Ovary (tissue), 7 donors: ENCODE measurements at regions not wholly inside any gene's neighbourhood (a gene's known extent, or its start where the extent isn't known, plus 50 kb on each side); places are given as distances from the start of the nearest gene placed in this dataset.

Source experiments
- DNase-seq, 5 donors: peaks; one replicate each; pipeline ENCODE4 v3.0.0-alpha.2; 2019 to 2020
- H3K27ac ChIP-seq, 2 donors: fragments of 200-600 bp; one replicate each; pipeline versions ENCODE4 v1.5.1 to v1.8.0; 2019 to 2022
- H3K27me3 ChIP-seq: fragments of 200-600 bp; one replicate; pipeline ENCODE4 v1.8.0; 2022
- H3K36me3 ChIP-seq: fragments of 200-600 bp; sonication (generic); one replicate; pipeline ENCODE4 v1.5.1; 2019
- H3K4me1 ChIP-seq: one replicate; pipeline ENCODE4 v1.8.1; 2013; ENCODE audit warnings: mild to moderate bottlenecking, moderate library complexity; ENCODE audit not compliant: insufficient read depth
- H3K4me3 ChIP-seq: fragments of 200-600 bp; sonication (generic); one replicate; pipeline ENCODE4 v1.5.1; 2017
- H3K9me3 ChIP-seq, 2 donors: fragments of 200-600 bp in 1 of 2; sonication (generic) in 1 of 2; one replicate each; pipeline versions ENCODE4 v1.5.1 to v1.8.1; 2013 to 2019; ENCODE audit warnings: mild to moderate bottlenecking in 1 of 2, moderate library complexity in 1 of 2
- EP300 ChIP-seq: sonication (generic); formaldehyde crosslinking; IDR thresholded peaks from one replicate; pipeline ENCODE4 v1.6.1; 2017; ENCODE audit warnings: antibody characterized with exemption
- POLR2A ChIP-seq: fragments of 450-650 bp; IDR thresholded peaks from one replicate; pipeline ENCODE4 v1.6.1; 2017; ENCODE audit warnings: antibody characterized with exemption, mild to moderate bottlenecking, moderate library complexity
- WGBS, 3 donors: extraction: QIAGEN DNeasy Blood & Tissue Kit in 1 of 3; methylation state at CpG; one replicate each; pipeline versions ENCODE4 v1.1.5 to v1.1.7; 2013 to 2017; 5-methylcytosine and 5-hydroxymethylcytosine counted together
- intact Hi-C, 4 donors: fragments of 100-400 bp; cut with DNase I; formaldehyde crosslinking; loops; one replicate each; pipeline versions ENCODE4 v1.11.0 to v1.15.1; 2022 to 2023
- TF ChIP-seq, protein P1 (sequence below), 3 donors: fragments of 450-650 bp in 2 of 3; fragments of 200-600 bp in 1 of 3; IDR thresholded peaks; one replicate each; pipeline versions ENCODE4 v1.5.1 to v1.8.0; 2016 to 2022; ENCODE audit warnings: antibody characterized with exemption in 3 of 3, mild to moderate bottlenecking in 1 of 3
- donor health status: DM: no; HTN: no; CAD: no; lungs with moderate emphysema.
- donor health status: DM: no; HTN: no; CAD: no.
- donor health status: Bipolar disorder and iron deficiency.
- donor health status: DM: no; HTN: no; CAD: no.
- donor health status: DM: yes; HTN: yes; CAD: no.

DNA sequence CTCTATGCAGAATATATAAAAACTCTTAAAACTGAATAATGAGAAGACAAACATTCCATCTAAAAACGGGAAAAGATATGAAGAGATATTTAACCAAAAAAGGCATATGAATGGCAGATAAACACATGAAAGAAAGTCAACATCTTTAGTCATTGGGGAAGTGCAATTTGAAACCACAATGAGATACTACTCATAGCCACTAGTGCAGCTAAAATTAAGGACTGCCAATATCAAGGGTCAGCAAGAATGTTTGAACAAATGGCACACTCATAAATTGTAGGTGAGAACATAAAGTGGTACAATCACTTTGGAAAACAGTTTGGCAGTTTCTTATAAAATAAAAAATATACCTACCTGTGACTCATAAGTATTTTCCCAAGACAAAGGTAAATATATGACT, 534.9 kb upstream of the DIPK2B start:
- 28 to 36% (median 29%) methylated on average over 1 of the region's 1 CpG for WGBS, 3 donors
- intact Hi-C loops, result no loop called here
- no peaks in the 10 kb centered on the region for H3K36me3 ChIP-seq
- no peaks in the 10 kb centered on the region for H3K9me3 ChIP-seq
- H3K4me3 ChIP-seq, result no peak overlapping the region
- no peak overlapping the region for H3K27ac ChIP-seq
- TF ChIP-seq, protein P1, sequence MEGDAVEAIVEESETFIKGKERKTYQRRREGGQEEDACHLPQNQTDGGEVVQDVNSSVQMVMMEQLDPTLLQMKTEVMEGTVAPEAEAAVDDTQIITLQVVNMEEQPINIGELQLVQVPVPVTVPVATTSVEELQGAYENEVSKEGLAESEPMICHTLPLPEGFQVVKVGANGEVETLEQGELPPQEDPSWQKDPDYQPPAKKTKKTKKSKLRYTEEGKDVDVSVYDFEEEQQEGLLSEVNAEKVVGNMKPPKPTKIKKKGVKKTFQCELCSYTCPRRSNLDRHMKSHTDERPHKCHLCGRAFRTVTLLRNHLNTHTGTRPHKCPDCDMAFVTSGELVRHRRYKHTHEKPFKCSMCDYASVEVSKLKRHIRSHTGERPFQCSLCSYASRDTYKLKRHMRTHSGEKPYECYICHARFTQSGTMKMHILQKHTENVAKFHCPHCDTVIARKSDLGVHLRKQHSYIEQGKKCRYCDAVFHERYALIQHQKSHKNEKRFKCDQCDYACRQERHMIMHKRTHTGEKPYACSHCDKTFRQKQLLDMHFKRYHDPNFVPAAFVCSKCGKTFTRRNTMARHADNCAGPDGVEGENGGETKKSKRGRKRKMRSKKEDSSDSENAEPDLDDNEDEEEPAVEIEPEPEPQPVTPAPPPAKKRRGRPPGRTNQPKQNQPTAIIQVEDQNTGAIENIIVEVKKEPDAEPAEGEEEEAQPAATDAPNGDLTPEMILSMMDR (IDR thresholded peaks at IDR 0.05), result no peak
- TF ChIP-seq EP300, result no peak
- TF ChIP-seq POLR2A, result no peak
- H3K27me3 ChIP-seq, result no peaks in the 10 kb centered on the region
- no peaks in the 10 kb centered on the region for H3K4me1 ChIP-seq
- DNase-seq, result no peak

DNA sequence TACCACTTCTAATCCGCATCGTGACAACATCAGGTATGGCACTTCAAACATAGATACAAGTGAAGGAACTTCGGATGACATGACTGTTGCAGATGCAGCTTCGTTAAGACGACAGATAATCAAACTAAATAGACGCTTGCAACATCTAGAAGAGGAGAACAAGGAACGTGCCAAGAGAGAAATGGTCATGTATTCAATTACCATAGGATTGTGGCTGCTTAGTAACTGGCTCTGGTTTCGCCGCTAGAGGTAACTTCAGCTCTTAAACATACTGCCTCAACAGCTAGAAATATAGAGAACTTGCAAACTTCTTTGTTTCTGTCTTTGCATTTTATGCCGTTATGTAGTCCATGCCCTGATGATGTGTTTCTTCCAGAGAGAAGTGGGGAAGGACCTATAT, 530.8 kb upstream of the DIPK2B start:
- no peaks in the 10 kb centered on the region for H3K36me3 ChIP-seq
- H3K4me1 ChIP-seq, result no peaks in the 10 kb centered on the region
- H3K4me3 ChIP-seq, result no peak overlapping the region
- no peaks in the 10 kb centered on the region for H3K9me3 ChIP-seq
- TF ChIP-seq EP300 (no peak), POLR2A (no peak)
- TF ChIP-seq, protein P1 (IDR thresholded peaks at IDR 0.05), result no peak
- intact Hi-C loops, result no loop called here
- 78 to 88% (median 82%) methylated on average over 10 of the region's 10 CpGs for WGBS, 3 donors
- H3K27ac ChIP-seq, result no peak overlapping the region
- no peaks in the 10 kb centered on the region for H3K27me3 ChIP-seq
- no peak for DNase-seq

DNA sequence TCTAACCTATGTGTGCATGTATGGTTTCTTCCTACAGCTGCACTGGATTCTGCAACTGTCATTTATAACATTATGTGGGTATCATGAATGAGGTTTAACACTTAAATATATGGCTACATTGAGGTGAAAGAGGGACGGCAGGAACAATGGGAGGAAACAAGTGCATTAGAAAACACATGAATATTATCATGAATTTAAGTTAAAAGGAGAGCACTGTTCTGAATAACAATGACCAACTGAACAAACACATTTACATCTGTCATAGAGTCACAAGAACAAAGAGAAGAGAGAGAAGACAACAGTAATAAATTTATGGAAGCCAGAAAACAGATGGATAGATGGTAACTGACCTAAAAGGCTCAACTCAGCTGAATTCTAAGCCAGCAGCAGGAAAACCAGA, 527.1 kb upstream of the DIPK2B start:
- WGBS, 3 donors, result 75 to 83% (median 81%) methylated on average over 1 of the region's 1 CpG
- no peak overlapping the region for H3K27ac ChIP-seq
- no peaks in the 10 kb centered on the region for H3K9me3 ChIP-seq
- H3K4me3 ChIP-seq, result no peak overlapping the region
- TF ChIP-seq, protein P1 (IDR thresholded peaks at IDR 0.05), result no peak
- TF ChIP-seq POLR2A, result no peak
- TF ChIP-seq EP300, result no peak
- intact Hi-C loops, result no loop called here
- no peaks in the 10 kb centered on the region for H3K36me3 ChIP-seq
- H3K27me3 ChIP-seq, result no peaks in the 10 kb centered on the region
- no peak for DNase-seq
- no peaks in the 10 kb centered on the region for H3K4me1 ChIP-seq

DNA sequence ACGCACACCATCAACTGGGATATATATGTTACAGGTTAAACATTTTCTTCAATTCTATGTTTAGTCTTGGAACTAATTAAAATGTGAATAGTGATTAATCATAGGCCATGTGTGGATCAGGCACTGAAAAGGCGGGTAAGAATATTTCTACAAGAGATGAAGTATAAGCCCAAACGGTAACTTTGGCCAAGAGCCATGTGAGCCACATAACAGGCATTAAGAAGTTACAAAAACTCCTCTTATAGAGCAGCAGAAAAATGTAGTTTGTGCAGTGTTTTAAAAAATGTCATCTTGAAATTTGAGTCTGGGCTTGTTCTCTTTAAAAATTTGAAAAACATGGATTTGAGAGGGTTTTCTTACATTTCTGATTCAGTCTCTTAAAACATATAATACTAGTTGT, 521.8 kb upstream of the DIPK2B start:
- no peak for DNase-seq
- H3K9me3 ChIP-seq, result no peaks in the 10 kb centered on the region
- no peak overlapping the region for H3K27ac ChIP-seq
- intact Hi-C loops, result no loop called here
- H3K4me3 ChIP-seq, result no peak overlapping the region
- no peaks in the 10 kb centered on the region for H3K36me3 ChIP-seq
- no peaks in the 10 kb centered on the region for H3K27me3 ChIP-seq
- H3K4me1 ChIP-seq, result no peaks in the 10 kb centered on the region
- WGBS, 3 donors, result 63 to 69% (median 67%) methylated on average over 3 of the region's 3 CpGs
- TF ChIP-seq POLR2A (no peak), EP300 (no peak)
- TF ChIP-seq, protein P1 (IDR thresholded peaks at IDR 0.05), result no peak
